PC-3 (cell line): ENCODE measurements at regions not wholly inside any gene's neighbourhood (a gene's known extent, or its start where the extent isn't known, plus 50 kb on each side); places are given as distances from the start of the nearest gene placed in this dataset.

Experiments used
- CTCF ChIP-seq: fragments of 300-600 bp; sonication (generic); conservative IDR thresholded peaks from 2 replicates; pipeline ENCODE4 v1.5.1; 2017; ENCODE audit warnings: antibody characterized with exemption, low read depth, mild to moderate bottlenecking, low read length
- EZH2 ChIP-seq: fragments of 300-600 bp; sonication (generic); IDR thresholded peaks from one replicate; pipeline ENCODE4 v1.6.1; 2017; ENCODE audit warnings: antibody characterized with exemption, mild to moderate bottlenecking, low read length; ENCODE audit not compliant: unreplicated experiment
- EZH2phosphoT487 ChIP-seq: fragments of 300-600 bp; sonication (generic); IDR thresholded peaks from 2 replicates; pipeline ENCODE4 v1.6.1; 2018; ENCODE audit warnings: mild to moderate bottlenecking, antibody characterized with exemption, low read length, borderline replicate concordance

GRCh38 chr11:112614605-112615004, 346.6 kb upstream of the NCAM1 start:
- TF ChIP-seq CTCF (no peak), EZH2phosphoT487 (no peak), EZH2 (no peak)
